A549 (cell line): ENCODE measurements at regions not wholly inside any gene's neighbourhood (a gene's known extent, or its start where the extent isn't known, plus 50 kb on each side); places are given as distances from the start of the nearest gene placed in this dataset.

Source experiments
- BHLHE40 ChIP-seq: IDR thresholded peaks from 2 replicates; pipeline ENCODE4 v1.6.1; 2012; ENCODE audit warnings: low read depth, low read length, inconsistent platforms
- CTCF ChIP-seq: fragments of >200 bp; sonication (Bioruptor Twin); formaldehyde crosslinking; IDR thresholded peaks from 3 replicates; pipeline ENCODE4 v1.5.1; 2016
- EP300 ChIP-seq, 2 experiments: fragments of >200 bp; sonication (Bioruptor Twin); formaldehyde crosslinking; IDR thresholded peaks; 2 replicates in 1 of 2; 3 replicates in 1 of 2; pipeline ENCODE4 v1.6.1; 2016 to 2017
- GATA3 ChIP-seq: IDR thresholded peaks from 2 replicates; pipeline ENCODE4 v1.6.1; 2012; ENCODE audit warnings: borderline replicate concordance
- TP53 ChIP-seq: fragments of 250-450 bp; sonication (Bioruptor Pico); IDR thresholded peaks from 2 replicates; pipeline ENCODE4 v1.5.0; 2021; ENCODE audit warnings: mild to moderate bottlenecking, moderate library complexity
- ZC3H11A ChIP-seq: fragments of 450-650 bp; IDR thresholded peaks from 2 replicates; pipeline ENCODE4 v1.6.1; 2014; ENCODE audit warnings: antibody characterized with exemption, mild to moderate bottlenecking
- TF ChIP-seq, protein P1 (sequence below): IDR thresholded peaks from 2 replicates; pipeline ENCODE4 v1.6.1; 2012; ENCODE audit warnings: low read depth, borderline replicate concordance

GRCh38 chr5:27511061-27511460 lies 472.7 kb upstream of the CDH9 start:
- no peak for TF ChIP-seq CTCF
- TF ChIP-seq, protein P1, sequence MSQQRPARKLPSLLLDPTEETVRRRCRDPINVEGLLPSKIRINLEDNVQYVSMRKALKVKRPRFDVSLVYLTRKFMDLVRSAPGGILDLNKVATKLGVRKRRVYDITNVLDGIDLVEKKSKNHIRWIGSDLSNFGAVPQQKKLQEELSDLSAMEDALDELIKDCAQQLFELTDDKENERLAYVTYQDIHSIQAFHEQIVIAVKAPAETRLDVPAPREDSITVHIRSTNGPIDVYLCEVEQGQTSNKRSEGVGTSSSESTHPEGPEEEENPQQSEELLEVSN, result no peak
- no peak for TF ChIP-seq BHLHE40
- TF ChIP-seq ZC3H11A, result no peak
- TF ChIP-seq TP53, result no peak
- no peak for TF ChIP-seq GATA3
- no peak for TF ChIP-seq EP300 (IDR thresholded peaks at IDR 0.05)
